ENCODE measurements at regions not wholly inside any gene's neighbourhood (a gene's known extent, or its start where the extent isn't known, plus 50 kb on each side); places are given as distances from the start of the nearest gene placed in this dataset.

- DNase-seq = no peak
These were observed 321.6 kb upstream of the HS6ST1 start for GRCh38 chr2:128640166-128640844.

- DNase-seq = no peak
These were observed 322.2 kb upstream of the HS6ST1 start for GRCh38 chr2:128640845-128641360.

GRCh38 chr2:128641421-128642080 is 322.9 kb upstream of the HS6ST1 start:
- DNase-seq = no peak

GRCh38 chr2:128642316-128642715 is 323.6 kb upstream of the HS6ST1 start:
- no peak for DNase-seq

- no peak for DNase-seq
These were observed 324.2 kb upstream of the HS6ST1 start for GRCh38 chr2:128642821-128643220.

- no peak for DNase-seq
These were observed 324.8 kb upstream of the HS6ST1 start for GRCh38 chr2:128643221-128644065.

GRCh38 chr2:128644156-128644555 is 325.5 kb upstream of the HS6ST1 start:
- no peak for DNase-seq

GRCh38 chr2:128644718-128645256 is 326.1 kb upstream of the HS6ST1 start:
- no peak for DNase-seq

- DNase-seq = no peak
These were observed 327.0 kb upstream of the HS6ST1 start for GRCh38 chr2:128645631-128646030.

- no peak for DNase-seq
These were observed 327.4 kb upstream of the HS6ST1 start for GRCh38 chr2:128646091-128646490.

- DNase-seq = no peak
These were observed 328.0 kb upstream of the HS6ST1 start for GRCh38 chr2:128646691-128647090.

- DNase-seq = no peak
These were observed 332.3 kb upstream of the HS6ST1 start for GRCh38 chr2:128651000-128651399.

GRCh38 chr2:128654408-128654807 is 335.7 kb upstream of the HS6ST1 start:
- DNase-seq = no peak

GRCh38 chr2:128660836-128661235 is 342.2 kb upstream of the HS6ST1 start:
- DNase-seq = no peak

GRCh38 chr2:128661311-128661710 is 342.6 kb upstream of the HS6ST1 start:
- no peak for DNase-seq

GRCh38 chr2:128662051-128662471 is 343.4 kb upstream of the HS6ST1 start:
- DNase-seq = no peak

GRCh38 chr2:128663371-128664050 is 344.8 kb upstream of the HS6ST1 start:
- DNase-seq = no peak

- DNase-seq = no peak
These were observed 345.9 kb upstream of the HS6ST1 start for GRCh38 chr2:128664499-128664971.

GRCh38 chr2:128665113-128665512 is 346.4 kb upstream of the HS6ST1 start:
- DNase-seq = no peak

GRCh38 chr2:128666596-128666995 is 347.9 kb upstream of the HS6ST1 start:
- DNase-seq = no peak

- DNase-seq = no peak
These were observed 348.7 kb upstream of the HS6ST1 start for GRCh38 chr2:128667391-128667790.

- DNase-seq = no peak
These were observed 350.3 kb upstream of the HS6ST1 start for GRCh38 chr2:128668946-128669345.
